SH-SY5Y (cell line): ENCODE measurements at regions not wholly inside any gene's neighbourhood (a gene's known extent, or its start where the extent isn't known, plus 50 kb on each side); places are given as distances from the start of the nearest gene placed in this dataset.

Source experiments
- GATA2 ChIP-seq: IDR thresholded peaks from 2 replicates; pipeline ENCODE4 v1.6.1; 2011; ENCODE audit warnings: mild to moderate bottlenecking, low read depth, low read length
- GATA3 ChIP-seq: IDR thresholded peaks from 2 replicates; pipeline ENCODE4 v1.6.1; 2011; ENCODE audit warnings: low read depth, mild to moderate bottlenecking, low read length, moderate library complexity

DNA sequence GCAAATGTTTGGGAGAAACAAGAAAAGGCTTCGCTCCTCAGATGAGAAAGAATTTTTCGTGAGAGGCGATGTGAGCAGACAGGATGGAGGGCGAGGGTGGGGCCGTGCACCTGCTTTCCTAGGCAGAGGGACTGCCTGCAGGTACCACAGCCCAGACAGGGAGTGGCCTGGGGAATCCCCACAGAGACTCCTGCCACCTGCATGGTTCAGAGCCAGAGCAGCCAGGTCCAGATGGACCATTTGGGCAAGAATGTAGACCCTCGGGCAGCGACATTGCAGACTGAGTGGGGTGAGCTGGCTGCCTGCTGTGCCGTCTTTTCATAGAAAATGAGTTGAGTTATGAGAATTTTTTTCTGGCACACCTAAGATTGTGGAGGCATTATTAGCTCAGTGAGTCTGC is 216.8 kb downstream of the SNX10 start:
- TF ChIP-seq GATA3 = no peak
- TF ChIP-seq GATA2 = no peak

DNA sequence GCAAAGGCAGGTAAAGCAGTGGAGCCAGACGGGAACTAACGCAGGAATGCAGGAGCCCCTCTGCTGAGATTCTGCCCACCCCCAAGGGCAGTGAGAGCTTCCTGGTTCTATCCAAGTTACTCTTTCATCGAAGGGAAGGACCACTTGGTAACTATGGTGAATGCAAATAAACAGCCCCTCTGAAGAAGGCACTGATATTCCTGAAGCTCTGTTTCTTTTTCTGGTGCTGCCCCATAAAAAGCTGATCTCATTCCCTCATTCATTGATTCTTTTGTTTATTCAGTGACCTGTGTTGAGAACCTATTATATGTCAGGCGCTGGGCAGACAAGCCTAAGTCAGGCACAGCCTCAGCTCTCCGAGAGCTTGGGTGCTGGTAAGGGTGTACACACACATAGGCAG is 217.3 kb downstream of the SNX10 start:
- TF ChIP-seq GATA3 (no peak), GATA2 (no peak)

DNA sequence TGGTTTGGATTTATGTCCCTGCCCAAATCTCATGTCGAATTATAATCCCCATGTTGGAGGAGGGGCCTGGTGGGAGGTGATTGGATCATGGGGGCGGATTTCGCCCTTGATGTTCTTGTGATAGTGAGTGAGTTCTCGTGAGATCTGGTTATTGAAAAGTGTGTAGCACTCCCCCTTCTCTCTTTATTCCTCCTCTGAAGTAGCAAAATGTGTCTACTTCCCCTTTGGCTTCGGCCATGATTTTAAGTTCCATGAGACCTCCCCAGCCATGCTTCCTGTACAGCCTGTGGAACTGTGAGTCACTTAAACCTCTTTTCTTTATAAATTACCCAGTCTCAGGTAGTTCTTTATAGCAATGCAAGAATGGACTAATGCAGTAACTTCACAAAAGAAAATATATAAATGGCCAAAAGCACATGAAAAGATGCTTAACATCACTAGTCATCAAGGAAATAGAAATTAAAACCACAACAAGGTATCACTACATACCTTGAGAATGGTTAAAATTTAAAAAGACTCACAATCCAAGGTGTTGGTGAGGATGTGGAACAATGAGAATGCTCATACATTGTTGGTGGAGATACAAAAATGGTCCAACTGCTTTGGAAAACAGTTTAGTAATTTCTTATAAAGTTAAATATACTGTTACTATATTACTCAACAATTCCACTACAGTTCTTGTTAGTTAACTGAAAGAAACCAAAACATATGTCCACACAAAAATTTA is 218.7 kb downstream of the SNX10 start:
- no peak for TF ChIP-seq GATA3

DNA sequence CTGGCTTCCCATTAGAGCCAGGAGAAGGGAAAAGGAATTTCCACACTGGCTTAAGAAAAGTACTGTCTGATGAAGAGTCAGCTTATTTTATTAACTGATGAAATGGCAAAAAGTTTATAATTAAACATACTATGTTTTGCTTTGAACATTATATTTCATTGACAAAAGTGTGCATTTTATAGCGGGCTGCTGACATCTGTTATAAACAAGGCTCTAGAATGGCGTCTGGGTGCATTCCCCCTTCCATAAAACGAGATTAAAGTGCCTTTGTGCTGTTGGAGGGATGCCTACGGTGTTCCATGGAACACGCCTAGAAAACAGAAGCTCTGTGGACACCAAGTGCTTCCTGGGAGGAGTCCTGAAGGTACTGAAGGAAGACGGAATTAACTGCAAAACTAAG is 220.2 kb downstream of the SNX10 start:
- no peak for TF ChIP-seq GATA3
- no peak for TF ChIP-seq GATA2

DNA sequence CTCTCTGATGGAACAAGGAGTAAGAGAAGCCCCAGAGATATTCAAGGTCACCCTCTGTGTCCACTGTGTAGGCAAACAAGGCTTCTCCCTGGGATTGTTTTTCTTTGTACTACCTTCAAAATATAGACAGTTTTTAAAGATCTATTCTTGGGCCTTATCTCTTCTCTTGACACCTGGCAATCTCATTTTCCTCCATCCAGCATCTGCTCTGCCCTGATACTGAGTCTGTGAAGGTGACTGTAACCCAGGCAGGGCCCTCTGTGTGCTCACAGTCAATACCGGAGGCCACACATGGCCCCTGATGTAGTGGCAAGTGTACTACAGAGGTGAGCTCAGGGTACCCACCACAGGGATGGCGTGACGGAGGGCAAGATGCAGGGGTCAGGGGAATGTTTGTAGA is 221.1 kb downstream of the SNX10 start:
- TF ChIP-seq GATA3 (no peak), GATA2 (no peak)

DNA sequence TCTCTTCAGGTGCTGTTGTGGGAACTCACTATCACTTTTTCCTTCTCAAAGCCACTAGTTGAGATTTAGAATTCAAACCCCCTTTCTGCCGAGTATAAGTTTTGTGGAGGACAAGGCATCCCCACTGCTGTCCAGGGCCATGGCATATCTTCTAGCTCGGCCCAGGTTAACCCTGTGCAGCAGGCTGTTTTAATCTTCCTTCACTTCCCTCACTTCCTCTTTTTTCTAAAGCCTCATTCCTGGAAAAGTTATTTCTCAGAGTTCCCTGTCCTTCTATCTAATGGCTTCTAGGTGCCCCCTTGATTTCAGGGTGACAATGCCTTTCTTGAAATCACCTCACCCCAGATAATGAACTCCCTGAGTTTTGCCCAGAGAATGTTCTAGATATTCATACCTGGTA is 222.3 kb downstream of the SNX10 start:
- no peak for TF ChIP-seq GATA2
- no peak for TF ChIP-seq GATA3

DNA sequence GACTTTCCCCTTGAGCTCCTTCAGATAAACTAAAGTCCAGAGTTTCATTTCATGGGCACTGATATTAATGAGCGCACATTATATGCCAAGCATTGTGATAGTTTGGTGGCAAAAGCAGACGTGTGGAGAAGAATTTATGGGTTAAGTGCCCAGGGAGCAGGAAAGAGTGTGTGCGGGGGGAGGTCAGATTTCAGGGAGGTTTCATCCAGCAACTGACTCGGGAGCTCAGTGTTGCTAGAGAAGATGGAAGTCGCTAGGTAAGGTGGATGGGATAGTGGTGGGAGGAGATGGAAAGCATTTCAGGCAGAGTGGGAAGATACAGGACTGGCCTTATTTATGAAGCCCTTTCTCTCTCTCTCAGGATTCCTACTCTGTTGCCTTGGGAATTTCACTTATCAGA is 223.0 kb downstream of the SNX10 start:
- TF ChIP-seq GATA3 = no peak
- no peak for TF ChIP-seq GATA2

DNA sequence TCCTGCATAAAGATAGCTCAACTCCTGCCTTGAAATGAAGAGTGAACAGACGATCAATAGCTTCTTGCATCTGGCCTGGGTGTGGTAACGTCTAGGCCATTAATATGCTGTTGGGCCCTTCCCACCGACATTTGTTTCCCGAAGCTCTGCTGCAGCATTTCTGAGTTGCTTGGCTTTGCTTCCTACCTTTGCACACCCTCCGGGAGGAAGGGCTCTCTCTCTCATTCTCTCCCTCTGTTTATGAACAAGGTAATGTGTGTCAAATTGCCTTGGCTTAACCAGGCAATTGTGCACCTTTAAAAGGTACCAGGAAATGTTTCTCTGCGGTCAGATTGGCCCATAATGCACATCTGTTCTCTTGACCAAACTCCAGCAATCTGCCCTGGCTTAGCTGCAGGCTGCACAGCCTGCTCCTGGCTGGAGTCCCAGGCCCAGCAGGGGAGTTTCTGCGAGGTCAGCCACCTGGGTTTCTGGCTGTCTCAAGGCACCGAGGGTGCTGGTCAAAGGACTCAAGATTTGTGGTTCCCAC is 223.7 kb downstream of the SNX10 start:
- TF ChIP-seq GATA3 = no peak
- no peak for TF ChIP-seq GATA2

DNA sequence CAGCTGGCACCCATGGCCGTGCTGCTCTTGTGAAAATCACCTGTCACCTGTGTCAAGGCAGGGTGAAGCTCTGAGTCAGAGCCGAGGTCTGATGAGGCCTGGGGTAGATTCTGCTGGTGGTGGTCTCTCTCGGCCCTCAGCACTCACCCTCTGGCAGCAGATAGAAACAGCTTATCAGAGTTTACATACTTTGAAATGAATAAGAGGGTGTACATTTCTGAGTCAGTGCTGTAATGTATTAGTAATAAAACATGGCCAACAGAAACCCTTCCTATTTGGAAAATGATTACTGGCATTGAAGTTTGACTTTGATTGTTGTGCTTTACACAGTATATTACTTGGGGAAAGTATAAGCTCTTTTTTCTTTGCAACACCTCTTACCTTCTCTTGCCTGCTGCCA is 228.8 kb downstream of the SNX10 start:
- no peak for TF ChIP-seq GATA2
- no peak for TF ChIP-seq GATA3

DNA sequence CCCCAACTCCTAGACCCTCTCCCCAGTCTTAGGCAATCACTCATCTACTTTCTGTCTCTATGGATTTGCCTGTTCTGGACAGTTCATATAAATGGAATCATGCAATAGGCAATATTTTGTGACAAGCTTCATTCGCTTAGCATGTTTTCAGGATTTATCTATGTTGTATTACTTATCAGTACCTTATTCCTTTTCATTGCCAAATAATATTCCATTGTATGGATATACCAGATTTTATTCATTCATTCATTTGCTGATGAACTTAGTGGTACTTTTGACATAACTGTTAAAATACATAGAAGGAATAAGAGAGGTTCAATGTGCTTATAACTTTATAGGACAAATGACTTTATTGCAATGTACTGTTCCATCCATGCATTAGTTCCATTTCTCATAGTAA is 231.0 kb downstream of the SNX10 start:
- no peak for TF ChIP-seq GATA2
- no peak for TF ChIP-seq GATA3

DNA sequence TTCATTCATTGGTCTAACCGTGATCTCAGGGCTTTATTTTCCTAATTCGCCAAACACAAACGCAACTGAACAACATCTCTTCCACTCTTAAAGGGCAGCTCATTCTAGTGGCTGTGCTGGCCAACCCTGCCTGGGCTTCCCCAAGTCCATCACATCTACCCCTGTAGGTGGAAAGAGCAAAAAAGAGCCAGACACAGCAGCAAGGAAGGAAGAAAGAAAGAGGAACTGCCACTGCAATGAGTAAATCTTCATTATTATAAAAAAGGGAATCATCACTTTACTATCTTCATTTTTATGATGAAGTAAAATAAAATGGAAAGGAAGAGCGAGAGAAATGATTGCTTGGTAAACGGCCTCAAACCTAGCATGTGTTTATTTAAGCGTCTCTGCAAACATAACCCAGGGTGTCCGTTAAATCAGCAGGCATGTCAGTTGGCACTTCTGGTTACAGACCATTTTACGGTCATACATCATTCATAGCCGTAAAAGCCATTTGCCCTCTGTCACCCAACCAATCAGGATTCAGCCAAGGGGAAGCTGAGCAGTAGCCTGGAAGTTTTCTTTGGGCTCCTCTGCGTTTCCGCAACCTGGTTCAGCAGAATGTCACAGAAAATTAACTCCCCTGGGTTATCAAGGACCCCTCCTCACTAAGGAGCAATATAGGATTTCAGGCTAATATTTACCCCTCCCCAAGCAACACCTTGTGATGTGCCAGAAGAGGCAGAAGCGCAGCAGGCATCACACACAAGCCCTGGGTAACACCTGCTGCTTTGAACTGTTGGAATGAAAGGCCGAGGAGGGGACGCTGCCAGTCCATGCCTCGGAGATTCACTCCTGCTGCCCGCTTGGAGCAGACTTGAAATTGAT is 234.0 kb downstream of the SNX10 start:
- TF ChIP-seq GATA2 = no peak
- no peak for TF ChIP-seq GATA3

DNA sequence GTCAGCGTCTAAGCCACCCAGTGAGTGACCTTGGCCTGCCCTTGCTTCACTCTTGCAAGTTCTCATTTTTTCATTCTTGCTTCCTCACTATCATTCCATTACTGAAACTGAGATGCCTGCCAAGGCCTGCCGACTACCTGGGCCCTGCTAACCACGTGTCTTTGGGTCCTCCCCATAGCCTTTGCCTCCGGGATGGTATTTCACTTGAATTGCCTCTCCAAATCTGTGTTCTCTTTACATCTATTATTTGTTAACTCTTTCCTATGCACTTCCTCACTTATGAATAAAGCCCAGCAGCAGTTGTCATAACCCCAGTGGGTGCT is 234.6 kb downstream of the SNX10 start:
- no peak for TF ChIP-seq GATA3
- TF ChIP-seq GATA2 = no peak

DNA sequence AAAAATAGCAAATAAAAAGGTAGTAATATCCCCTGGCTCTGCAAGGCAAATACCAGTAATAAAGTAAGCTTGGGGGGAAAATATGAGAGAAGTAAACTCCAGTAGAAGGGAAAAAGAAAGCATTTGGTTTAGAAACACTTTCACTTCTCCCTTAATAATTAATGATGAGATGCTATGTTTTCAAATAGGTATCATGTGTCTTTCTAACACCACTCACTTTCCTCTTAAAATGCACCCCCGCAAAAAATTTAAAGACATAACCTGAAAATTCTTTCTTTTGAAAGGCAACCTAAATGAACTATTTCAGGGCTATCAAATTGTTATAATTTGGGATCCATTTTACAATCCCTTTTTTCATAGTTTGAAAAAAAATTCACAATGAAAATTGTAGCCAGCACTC is 240.3 kb downstream of the SNX10 start:
- TF ChIP-seq GATA3 (no peak), GATA2 (no peak)

DNA sequence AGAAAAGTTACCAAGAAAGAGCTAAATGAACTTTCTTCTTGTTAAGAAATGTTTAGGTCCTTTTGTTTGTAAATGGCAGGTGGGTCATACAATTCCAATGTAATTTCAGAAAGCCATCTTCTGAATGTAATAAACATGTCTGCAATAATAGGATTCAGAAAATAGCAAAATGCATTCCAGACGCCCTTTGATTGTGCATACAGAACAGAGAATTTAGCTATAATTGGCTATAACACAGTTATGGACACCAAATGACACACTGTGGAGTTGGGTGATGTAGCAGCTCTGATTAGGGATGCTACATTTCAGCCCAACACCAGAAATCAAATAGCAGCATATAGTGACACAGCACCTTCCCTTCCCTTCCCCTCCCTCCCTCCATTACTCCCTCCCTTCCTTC is 240.8 kb downstream of the SNX10 start:
- TF ChIP-seq GATA3 (no peak), GATA2 (no peak)

DNA sequence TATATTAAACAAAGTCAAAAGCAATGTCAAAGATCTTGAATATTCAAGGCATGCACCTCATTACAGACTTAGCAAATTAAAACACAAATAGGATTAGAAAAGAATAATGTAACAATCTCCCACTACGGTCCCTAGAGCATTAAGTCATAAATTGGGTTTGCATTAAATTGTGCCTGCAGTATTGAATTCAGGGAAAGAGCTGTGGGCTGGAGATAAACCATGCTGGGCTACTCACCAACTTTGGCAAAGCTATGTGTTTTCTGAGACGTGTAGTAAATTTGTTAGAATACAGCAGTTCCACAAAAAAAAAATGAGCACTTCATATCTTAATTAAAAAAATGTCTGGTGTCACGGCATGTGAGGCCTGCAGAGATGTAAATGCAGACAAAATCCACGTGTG is 241.6 kb downstream of the SNX10 start:
- no peak for TF ChIP-seq GATA2
- TF ChIP-seq GATA3 = no peak
